HepG2 (cell line): ENCODE measurements at regions not wholly inside any gene's neighbourhood (a gene's known extent, or its start where the extent isn't known, plus 50 kb on each side); places are given as distances from the start of the nearest gene placed in this dataset.

ENCODE experiments used
- DRAP1 ChIP-seq: IDR thresholded peaks from 2 replicates; pipeline ENCODE4 v1.6.1; 2016; ENCODE audit warnings: missing genetic modification reagents, missing compliant biosample characterization
- GRHL1 ChIP-seq: sonication (generic); formaldehyde crosslinking; conservative IDR thresholded peaks from 2 replicates; pipeline ENCODE4 v1.8.0; 2022; ENCODE audit warnings: missing genetic modification reagents
- GTF3A ChIP-seq: sonication (generic); formaldehyde crosslinking; conservative IDR thresholded peaks from 2 replicates; pipeline ENCODE4 v1.4.0; 2020; ENCODE audit warnings: mild to moderate bottlenecking, missing genetic modification reagents
- KDM6A ChIP-seq: IDR thresholded peaks from 2 replicates; pipeline ENCODE4 v1.6.1; 2016; ENCODE audit warnings: low read depth
- KMT2B ChIP-seq: IDR thresholded peaks from 2 replicates; pipeline ENCODE4 v1.6.1; 2016; ENCODE audit warnings: missing genetic modification reagents, missing compliant biosample characterization
- MAFF ChIP-seq: IDR thresholded peaks from 2 replicates; pipeline ENCODE4 v1.6.1; 2011; ENCODE audit warnings: low read depth, low read length, improper control_type of control experiment
- POLR2A ChIP-seq, 2 experiments: IDR thresholded peaks; 2 replicates each; pipeline ENCODE4 v1.6.1; 2011; ENCODE audit warnings: low read depth in 2 of 2, low read length in 2 of 2, mild to moderate bottlenecking in 1 of 2, moderate library complexity in 1 of 2; ENCODE audit not compliant: insufficient read depth in 1 of 2
- POLR2G ChIP-seq: fragments of 200-400 bp; formaldehyde crosslinking; IDR thresholded peaks from 2 replicates; pipeline ENCODE4 v1.6.1; 2018; ENCODE audit warnings: mild to moderate bottlenecking, low read depth, low read length, moderate library complexity
- SALL2 ChIP-seq: sonication (generic); formaldehyde crosslinking; IDR thresholded peaks from 2 replicates; pipeline ENCODE4 v1.8.1; 2023; ENCODE audit warnings: mild to moderate bottlenecking, missing genetic modification reagents, inconsistent platforms
- TFDP2 ChIP-seq: sonication (generic); formaldehyde crosslinking; IDR thresholded peaks from 2 replicates; pipeline ENCODE4 v1.4.0; 2020; ENCODE audit warnings: missing genetic modification reagents
- ZNF230 ChIP-seq: sonication (generic); formaldehyde crosslinking; IDR thresholded peaks from 2 replicates; pipeline ENCODE4 v1.4.0; 2020; ENCODE audit warnings: mild to moderate bottlenecking, missing genetic modification reagents
- ZNF318 ChIP-seq: sonication (generic); formaldehyde crosslinking; IDR thresholded peaks from 2 replicates; pipeline ENCODE4 v1.4.0; 2020; ENCODE audit warnings: mild to moderate bottlenecking, missing genetic modification reagents
- ZNF430 ChIP-seq: sonication (generic); formaldehyde crosslinking; IDR thresholded peaks from 2 replicates; pipeline ENCODE4 v1.9.0; 2021; ENCODE audit warnings: mild to moderate bottlenecking, missing genetic modification reagents
- TF ChIP-seq, protein P1 (sequence below): sonication (generic); formaldehyde crosslinking; IDR thresholded peaks from 2 replicates; pipeline ENCODE4 v1.4.0; 2020; ENCODE audit warnings: missing genetic modification reagents
- TF ChIP-seq, protein P2 (sequence below): IDR thresholded peaks from 2 replicates; pipeline ENCODE4 v1.6.1; 2012; ENCODE audit warnings: inconsistent platforms

- TF ChIP-seq, protein P1, sequence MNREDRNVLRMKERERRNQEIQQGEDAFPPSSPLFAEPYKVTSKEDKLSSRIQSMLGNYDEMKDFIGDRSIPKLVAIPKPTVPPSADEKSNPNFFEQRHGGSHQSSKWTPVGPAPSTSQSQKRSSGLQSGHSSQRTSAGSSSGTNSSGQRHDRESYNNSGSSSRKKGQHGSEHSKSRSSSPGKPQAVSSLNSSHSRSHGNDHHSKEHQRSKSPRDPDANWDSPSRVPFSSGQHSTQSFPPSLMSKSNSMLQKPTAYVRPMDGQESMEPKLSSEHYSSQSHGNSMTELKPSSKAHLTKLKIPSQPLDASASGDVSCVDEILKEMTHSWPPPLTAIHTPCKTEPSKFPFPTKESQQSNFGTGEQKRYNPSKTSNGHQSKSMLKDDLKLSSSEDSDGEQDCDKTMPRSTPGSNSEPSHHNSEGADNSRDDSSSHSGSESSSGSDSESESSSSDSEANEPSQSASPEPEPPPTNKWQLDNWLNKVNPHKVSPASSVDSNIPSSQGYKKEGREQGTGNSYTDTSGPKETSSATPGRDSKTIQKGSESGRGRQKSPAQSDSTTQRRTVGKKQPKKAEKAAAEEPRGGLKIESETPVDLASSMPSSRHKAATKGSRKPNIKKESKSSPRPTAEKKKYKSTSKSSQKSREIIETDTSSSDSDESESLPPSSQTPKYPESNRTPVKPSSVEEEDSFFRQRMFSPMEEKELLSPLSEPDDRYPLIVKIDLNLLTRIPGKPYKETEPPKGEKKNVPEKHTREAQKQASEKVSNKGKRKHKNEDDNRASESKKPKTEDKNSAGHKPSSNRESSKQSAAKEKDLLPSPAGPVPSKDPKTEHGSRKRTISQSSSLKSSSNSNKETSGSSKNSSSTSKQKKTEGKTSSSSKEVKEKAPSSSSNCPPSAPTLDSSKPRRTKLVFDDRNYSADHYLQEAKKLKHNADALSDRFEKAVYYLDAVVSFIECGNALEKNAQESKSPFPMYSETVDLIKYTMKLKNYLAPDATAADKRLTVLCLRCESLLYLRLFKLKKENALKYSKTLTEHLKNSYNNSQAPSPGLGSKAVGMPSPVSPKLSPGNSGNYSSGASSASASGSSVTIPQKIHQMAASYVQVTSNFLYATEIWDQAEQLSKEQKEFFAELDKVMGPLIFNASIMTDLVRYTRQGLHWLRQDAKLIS: no peak
- TF ChIP-seq ZNF230 (0 out of 2 replicates have a peak, but pooled peaks have one; percentile 23), SALL2 (CRISPR knock-in tag) (no peak), POLR2A (IDR thresholded peaks at IDR 0.05; ENCODE audit: insufficient read depth in 1 of 2, low read depth in 2 of 2, low read length in 2 of 2) (0 out of 4 replicates have a peak, but pooled peaks of 1 of the 2 experiments have one; percentile 41), ZNF318 (CRISPR knock-in tag) (peak; percentile 76; the same call in 1 of the 2 replicates), POLR2G (peak; percentile 41; the same call in 1 of the 2 replicates), GTF3A (no peak), TFDP2 (no peak), GRHL1 (no peak), MAFF (peak; percentile 36; the same call in 1 of the 2 replicates), DRAP1 (CRISPR knock-in tag) (no peak), KMT2B (CRISPR knock-in tag) (peak; percentile 26; the same call in 1 of the 2 replicates), KDM6A (CRISPR knock-in tag) (no peak), ZNF430 (CRISPR knock-in tag) (0 out of 2 replicates have a peak, but pooled peaks have one; percentile 30)
- TF ChIP-seq, protein P2, sequence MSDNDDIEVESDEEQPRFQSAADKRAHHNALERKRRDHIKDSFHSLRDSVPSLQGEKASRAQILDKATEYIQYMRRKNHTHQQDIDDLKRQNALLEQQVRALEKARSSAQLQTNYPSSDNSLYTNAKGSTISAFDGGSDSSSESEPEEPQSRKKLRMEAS: peak; percentile 58
These were observed 468.1 kb downstream of the SOX9 start (continued) for GRCh38 chr17:72588961-72589360.
